ENCODE measurements at regions not wholly inside any gene's neighbourhood (a gene's known extent, or its start where the extent isn't known, plus 50 kb on each side); places are given as distances from the start of the nearest gene placed in this dataset.

DNA sequence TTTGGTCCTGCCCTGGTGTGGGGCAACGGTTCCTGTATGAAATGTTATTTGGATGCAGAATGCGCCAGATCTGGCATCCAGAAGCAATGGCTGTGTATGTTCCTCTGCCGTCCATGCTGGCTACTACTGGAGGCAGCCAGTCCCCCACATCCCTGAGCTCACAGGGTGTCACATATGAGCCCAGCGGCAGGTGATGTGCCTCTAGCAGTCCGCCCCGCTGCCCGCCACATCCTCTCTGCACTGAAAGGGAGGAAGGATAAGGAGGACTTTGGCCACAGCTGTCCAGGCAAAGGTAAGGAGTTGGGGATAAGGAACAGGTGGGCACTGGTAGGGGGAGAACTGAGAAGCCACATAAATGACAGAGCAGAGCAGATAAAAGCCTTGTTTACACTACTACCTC lies 305.3 kb upstream of the DAB1 start:
- TF ChIP-seq CTCF (conservative IDR thresholded peaks at IDR 0.05; ENCODE audit: low read depth, low read length) (no peak), EZH2 (IDR thresholded peaks at IDR 0.05; ENCODE audit: borderline replicate concordance, low read depth, low read length, poor library complexity, severe bottlenecking) (no peak)
